HG03575 (cell line): ENCODE measurements at regions not wholly inside any gene's neighbourhood (a gene's known extent, or its start where the extent isn't known, plus 50 kb on each side); places are given as distances from the start of the nearest gene placed in this dataset.

Experiments used
- ATAC-seq: cut with Tn5 transposase; IDR thresholded peaks from one replicate; pipeline ENCODE4 v1.9.1; 2021; ENCODE audit not compliant: unreplicated experiment, insufficient number of reproducible peaks, low FRiP score; ENCODE audit errors: extremely low read depth

DNA sequence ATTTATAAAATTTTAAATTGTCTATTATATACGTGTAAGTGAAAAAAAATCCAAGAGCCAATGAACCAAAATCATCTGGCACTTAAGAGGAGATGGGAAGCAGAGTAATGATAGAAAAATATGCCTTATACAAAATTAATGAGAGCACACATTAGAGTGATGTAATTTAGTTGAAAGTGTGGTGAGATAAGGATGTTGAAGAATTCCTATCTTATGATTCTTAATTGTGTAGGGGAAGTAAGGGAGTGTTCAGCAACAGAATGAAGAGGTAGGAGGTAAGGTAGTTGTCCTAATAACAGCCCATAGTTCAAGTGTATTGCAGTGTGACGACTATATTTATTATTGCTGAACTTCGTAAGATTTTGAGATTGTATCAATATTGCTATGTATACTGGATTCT is 843.4 kb upstream of the FLRT2 start:
- ATAC-seq = no peak

- ATAC-seq = no peak
Observed at GRCh38 chr14:84688297-84689025, 841.5 kb upstream of the FLRT2 start.

- no peak for ATAC-seq
Observed at GRCh38 chr14:84694161-84694560, 835.8 kb upstream of the FLRT2 start.

DNA sequence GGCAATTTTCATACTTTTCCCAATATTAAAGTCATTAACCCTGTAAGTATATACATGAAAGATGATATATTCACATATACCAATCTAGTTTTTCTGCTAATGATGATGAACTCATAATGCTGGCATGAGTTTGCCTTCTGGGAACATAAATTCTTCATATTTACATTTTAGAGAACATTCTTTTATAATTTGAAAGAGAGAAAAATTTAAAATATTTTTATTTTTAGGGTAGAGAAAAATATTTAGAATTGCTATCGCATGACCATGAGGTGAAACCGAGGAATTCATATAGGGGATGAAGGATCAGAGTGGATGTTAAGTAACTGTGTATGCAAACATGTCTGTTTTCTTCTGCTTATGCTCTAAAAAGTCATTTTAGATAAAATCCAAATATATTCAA is 825.3 kb upstream of the FLRT2 start:
- ATAC-seq = no peak

GRCh38 chr14:84707830-84708229 is 822.1 kb upstream of the FLRT2 start:
- no peak for ATAC-seq

- ATAC-seq = no peak
Observed at GRCh38 chr14:84708865-84709264, 821.1 kb upstream of the FLRT2 start.

DNA sequence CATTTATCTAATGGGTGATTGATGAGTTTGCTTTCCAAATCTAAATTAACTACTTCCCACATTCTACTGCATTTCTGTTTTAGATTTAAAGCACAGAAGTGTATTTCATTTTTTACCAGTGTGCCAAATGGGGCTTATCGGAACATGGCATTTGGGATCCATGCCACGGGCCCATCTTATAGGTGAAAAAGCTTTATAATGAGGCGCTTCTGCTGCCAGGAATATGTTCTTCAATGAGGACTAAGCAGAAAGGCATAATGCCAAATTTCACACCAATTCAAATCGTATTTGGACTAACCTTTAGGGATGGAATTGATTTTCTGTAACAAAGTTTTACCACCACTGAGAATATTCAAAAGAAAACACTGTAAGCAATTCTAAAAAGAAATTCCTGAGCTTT is 803.5 kb upstream of the FLRT2 start:
- no peak for ATAC-seq

- no peak for ATAC-seq
Observed at GRCh38 chr14:84749191-84749955, 780.6 kb upstream of the FLRT2 start.

DNA sequence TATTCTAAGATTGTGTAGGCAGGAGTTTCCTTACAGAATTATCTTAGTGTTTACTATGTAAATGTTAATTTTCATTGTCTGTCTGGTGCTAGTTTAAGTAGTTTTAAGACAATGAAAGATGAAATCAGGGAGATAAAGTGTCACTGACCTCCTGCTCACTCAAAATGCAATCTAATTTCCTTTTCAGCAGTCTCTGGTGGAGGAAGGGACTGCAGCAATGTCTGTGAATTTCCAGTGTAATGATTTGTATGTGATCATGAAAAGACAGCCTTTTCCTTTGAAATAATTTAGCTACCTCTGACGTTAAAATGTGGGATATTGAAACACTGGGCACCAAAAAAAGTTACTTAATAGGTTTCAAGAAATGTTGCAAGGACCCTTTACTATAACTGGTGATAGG is 779.7 kb upstream of the FLRT2 start:
- no peak for ATAC-seq

- no peak for ATAC-seq
Observed at GRCh38 chr14:84750763-84751554, 779.0 kb upstream of the FLRT2 start.

DNA sequence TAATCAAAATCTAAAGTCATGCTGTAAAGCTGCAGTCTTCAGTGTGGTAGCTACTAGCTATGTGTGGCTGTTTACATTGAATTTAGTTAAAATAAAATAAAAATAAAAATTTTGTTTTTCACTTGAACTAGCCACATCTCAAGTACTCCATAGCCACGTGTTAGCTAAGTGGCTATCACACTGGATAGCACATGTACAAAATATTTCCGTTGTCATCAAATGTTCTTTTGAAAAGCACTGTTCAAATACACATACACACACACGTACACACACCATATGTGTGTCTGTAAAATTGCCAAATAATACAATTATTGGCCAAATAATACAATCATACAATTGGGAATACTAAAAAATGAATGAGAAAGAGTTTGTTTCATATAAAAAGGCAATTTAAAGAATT is 778.2 kb upstream of the FLRT2 start:
- ATAC-seq = no peak

DNA sequence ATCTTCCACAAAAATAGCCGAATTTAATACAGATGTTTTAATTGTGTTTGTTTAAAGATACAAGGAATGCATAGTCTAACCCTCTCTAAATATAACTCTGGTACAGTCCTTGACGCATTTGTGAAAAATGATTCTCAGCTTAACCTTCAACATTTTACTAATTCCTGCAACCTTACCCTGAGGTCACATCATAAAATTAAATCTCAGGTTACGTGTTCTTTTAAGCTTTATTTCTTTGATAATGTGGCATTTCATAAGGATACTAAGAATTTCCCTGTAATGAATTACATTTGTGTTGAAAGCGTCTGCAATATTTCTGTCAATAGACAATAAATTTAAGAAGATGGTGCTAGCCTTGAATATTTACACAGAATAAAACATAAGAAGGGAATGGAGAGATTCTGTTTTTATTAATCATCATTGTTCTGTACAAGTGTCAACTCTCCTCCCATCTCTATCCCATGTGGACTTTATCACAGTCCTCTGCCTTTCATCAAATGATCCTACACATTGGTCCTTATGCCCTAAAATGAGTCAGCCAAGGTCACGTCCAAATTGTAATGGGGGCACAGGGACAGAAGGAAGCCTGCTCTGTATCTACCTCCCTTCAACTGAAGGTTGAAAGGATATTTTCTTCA is 769.3 kb upstream of the FLRT2 start:
- no peak for ATAC-seq

DNA sequence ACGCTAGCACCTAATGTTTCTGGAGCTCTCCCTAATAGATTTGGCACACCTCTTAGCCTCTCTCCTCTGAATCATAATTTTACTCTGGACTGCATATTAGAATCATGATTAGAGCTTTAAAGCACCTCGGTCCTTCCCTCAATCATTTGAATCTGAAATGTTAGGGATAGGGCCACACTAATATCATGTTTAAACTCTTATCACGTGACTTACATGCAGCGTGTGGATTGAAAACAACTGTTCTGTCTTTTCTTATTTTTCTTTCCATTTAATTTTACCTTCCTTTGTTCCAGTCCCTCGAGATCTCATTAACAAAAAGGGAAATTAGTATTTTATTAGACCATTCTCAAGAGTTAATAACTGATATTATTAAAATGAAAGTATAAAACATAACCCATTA is 762.5 kb upstream of the FLRT2 start:
- no peak for ATAC-seq

DNA sequence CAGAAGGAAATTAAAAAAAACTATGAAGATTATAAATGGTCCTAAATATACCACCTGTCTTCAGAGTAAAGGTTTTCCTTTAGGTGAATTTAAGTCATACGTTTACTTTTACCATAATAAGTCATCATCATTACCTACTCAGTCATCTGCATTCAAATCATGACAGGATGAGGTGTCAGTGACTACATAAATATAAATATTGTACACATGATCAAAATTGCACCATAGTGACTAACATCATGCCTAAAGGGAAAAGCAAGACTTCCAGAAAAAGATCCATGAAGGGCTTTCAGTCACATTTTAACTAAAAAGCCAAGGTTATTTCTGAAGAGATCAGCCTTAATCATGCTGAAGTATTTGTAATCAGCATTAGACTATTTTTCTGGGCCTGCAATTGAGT is 759.9 kb upstream of the FLRT2 start:
- no peak for ATAC-seq

GRCh38 chr14:84777356-84777755 is 752.6 kb upstream of the FLRT2 start:
- ATAC-seq = no peak

- ATAC-seq = no peak
Observed at GRCh38 chr14:84782902-84783301, 747.0 kb upstream of the FLRT2 start.

- no peak for ATAC-seq
Observed at GRCh38 chr14:84783511-84783910, 746.4 kb upstream of the FLRT2 start.

- ATAC-seq = no peak
Observed at GRCh38 chr14:84785996-84786395, 743.9 kb upstream of the FLRT2 start.

DNA sequence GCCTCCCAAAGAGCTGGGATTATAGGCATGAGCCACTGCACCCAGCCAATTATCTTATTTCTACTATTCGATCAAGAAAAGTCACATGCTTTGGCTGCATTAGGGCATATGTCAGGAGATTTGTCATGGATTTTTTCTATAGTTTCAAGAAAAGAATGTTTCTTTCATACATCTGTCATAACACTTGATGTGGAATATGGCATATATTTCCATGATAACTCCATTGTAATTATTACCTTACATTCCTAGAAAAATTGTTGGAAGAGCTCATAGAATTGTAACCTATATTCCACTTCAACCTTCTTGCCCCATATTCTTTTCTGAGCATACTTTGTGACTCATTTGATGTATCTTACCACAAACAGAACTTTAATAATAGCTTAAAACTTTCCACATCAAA is 740.9 kb upstream of the FLRT2 start:
- ATAC-seq = no peak
